Stimulated activated CD8-positive, alpha-beta memory T cell treated with anti-CD3 and anti-CD28 coated beads, Interleukin-4, amount 100 ng/mL, for 48 hours (primary cell): ENCODE measurements at regions not wholly inside any gene's neighbourhood (a gene's known extent, or its start where the extent isn't known, plus 50 kb on each side); places are given as distances from the start of the nearest gene placed in this dataset.

ENCODE experiments used
- DNase-seq: peaks from one replicate; pipeline ENCODE4 v3.0.0-alpha.2; 2020

GRCh38 chr1:70895531-70895930, 152.1 kb downstream of the PTGER3 start:
- no peak for DNase-seq

DNA sequence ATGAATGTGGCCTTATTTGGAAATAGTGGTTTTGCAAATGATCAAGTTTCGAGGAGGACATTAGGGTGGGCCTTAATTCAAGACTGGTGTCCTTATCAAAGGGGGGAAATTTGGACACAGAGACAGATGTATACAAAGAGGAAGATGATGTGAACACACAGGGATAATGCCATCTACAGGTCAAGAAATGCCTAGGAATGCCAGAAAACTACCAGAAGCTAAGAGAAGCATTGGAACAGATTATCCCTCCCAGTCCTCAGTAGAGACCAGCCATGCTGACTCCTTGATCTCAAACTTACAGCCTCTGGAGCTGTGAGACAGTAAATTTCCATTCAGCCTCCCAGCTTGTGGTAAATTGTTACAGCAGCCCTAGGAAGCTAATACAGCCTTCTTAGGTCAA, 151.4 kb downstream of the PTGER3 start:
- no peak for DNase-seq

DNA sequence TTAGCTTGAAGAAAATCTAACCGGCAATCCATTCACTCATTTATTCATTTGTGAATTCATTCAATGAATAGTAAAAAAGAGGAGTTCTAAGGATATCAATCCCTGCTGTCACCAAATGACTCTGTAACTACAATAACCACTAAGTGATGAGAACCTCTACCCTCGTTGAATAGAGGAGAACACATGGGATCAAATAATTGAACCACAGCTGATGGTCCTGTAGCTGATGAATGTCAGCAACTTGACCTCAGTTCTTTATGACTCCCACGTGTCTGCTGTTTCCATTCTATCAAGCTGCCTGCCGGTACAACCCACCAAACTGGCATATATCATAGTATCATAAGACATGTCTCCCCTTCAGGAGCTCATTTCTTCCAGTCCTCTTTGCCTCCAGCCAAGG, 150.3 kb downstream of the PTGER3 start:
- no peak for DNase-seq

GRCh38 chr1:70899735-70900134, 147.9 kb downstream of the PTGER3 start:
- DNase-seq = no peak

GRCh38 chr1:70902211-70902610, 145.4 kb downstream of the PTGER3 start:
- DNase-seq = no peak

DNA sequence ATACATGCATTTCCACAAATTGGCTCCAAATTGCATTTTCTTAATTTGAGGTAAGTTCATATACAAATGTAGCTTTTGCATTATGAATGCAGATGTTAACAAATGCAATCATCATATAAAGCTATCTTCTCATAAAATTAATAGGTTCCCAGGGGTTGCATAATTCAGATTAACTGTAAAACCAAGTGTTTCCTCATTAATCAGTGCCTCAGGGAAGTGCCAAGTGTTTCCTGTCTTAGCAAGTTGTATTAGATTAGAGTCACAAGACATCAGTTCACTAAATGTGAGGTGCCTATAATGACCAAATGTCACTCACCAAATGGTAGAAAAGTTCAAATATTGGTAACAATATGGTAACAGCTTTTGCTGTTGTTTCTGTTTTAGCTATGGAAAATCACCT, 140.8 kb downstream of the PTGER3 start:
- no peak for DNase-seq

- DNase-seq = no peak
These were observed 139.9 kb downstream of the PTGER3 start for GRCh38 chr1:70907563-70908310.

DNA sequence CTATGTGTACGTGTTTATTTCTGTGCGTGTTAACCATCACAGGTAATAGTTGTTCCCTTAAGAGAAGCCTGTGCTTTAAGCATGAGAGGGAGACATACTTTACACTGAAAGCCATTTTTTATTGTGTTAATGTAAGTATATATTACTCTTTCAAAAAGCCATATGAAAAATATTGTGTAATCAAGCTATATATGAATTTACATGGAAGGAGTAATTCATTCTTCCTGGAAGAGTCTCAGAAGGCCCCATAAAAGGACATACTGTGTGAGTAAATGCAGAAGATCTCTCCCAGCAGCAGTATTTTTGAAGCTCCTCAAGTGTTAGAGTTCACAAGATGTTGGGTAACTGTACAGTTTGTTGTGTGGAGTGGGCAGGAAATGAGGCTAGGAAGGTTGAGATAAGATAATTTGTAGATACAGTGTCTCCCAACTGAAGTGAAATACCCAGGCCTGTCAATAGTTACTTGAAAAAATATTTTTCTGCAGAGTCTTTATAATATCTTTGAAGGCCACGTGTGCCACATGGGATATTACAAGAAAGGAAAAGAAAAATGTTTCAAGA, 138.3 kb downstream of the PTGER3 start:
- no peak for DNase-seq

DNA sequence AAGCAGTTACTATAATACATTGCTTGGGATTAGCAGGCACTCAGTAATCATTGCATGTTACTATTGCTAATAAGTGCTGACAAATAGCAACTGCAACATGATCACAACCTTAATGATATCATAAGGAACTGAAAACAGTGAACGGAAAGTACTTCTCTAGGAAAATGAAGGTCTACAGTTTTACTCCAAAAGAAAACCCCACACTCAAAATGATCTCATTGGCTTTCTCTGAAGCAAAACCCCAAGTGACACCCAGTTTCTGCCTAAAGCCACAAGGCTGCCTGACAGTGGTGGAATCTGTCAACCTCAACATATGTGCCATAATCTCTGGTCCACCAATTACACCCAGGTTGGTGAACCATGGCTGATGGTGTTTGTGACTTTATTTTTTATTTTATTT, 137.6 kb downstream of the PTGER3 start:
- DNase-seq = no peak

DNA sequence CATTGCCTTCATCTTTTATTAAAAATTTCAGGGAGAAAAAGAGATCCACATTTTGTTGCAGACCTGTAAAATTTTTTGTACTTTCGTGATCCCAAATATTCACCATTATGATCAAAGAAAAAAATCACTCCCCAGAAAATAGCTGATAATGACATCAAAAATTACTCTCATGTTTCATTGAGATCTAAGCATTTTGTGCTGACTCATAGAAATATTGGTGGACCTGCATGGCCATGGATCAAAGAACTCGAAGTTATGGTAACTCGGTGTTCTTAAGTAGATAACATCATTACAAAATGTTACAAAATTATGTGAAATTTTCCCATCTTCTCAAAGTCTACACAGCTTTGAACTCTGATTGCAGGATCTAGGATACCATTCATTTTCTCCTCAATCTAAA, 135.8 kb downstream of the PTGER3 start:
- DNase-seq = no peak

DNA sequence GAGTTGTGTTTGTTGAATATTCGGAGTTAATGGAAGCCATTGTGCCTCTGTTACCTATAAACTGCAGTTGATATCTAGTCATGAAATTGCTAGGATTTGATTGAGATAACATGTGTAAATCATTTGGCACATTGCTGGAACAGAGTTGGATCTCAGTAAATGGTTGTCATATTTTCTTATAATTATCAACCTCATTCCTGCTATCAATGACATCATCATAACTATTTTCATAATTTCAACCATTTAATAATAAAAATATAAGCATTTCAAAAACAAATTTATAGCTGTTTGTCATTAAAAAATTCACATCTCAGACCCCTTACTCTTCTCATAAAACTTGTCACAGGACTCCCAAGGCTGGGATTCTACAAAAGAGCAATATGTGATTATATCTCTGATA, 133.4 kb downstream of the PTGER3 start:
- DNase-seq = no peak

DNA sequence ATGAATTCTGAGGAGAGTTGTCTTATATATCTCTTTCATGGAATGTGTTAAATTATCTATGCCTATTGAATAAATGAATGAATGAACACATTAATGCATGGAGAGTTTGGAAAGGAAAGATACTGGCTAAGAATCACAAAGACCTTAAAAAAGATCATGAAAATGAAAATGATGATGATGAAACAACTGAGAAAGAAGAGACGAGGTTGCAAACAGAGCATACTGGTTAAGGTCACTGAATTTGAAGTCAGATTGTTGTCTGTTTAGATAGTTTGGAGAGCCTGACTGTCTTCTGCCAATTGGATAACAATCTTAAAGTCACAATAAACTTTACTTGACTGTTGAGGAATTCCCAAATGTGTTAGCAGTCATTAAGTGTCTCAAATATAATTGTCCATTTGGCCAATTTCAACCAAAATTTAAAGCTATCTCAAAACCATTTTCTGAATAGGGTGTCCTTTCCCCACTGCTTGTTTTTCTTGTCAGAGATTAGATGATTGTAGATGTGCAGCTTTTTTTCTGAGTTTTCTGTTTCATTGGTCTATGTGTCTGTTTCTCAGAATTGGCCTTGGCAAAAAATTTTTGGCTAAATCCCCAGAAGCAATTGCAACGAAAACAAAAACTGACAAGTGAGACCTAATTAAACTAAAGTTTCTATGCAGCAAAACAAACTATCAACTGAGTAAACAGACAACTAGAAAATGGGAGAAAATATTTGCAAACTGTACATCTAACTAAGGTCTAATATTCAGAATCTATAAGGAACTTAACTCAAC, 132.2 kb downstream of the PTGER3 start:
- DNase-seq = no peak

GRCh38 chr1:70916034-70916427, 131.6 kb downstream of the PTGER3 start:
- DNase-seq = no peak

DNA sequence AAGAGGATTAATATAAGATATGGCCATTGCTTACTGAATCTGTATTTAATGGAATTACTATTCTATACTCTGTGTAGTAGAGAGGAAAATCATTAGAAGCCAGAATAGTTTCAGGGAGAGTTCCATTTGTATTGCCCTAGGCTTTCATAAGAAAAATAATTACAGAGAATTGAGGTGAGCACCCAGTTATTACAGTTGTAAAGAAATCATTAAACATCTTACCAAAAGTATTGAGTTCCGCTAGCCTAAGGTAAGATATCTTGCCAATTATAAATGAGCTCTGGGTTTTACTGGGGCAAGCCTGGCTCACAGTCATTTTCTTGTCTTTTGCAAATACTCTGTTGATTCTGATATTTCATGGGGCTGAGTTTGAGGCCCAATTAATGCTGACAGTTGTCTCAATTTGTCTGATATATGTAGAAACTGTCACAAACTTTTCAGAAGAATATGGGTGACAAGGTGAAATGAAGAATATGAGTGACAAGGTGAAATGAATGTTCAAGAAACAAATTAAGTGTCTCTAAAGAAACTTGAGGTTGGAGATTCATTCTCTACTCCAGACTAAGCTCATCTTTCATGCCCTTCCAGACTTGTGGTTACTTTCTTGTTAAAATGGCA, 127.8 kb downstream of the PTGER3 start:
- no peak for DNase-seq
